ENCODE measurements at regions not wholly inside any gene's neighbourhood (a gene's known extent, or its start where the extent isn't known, plus 50 kb on each side); places are given as distances from the start of the nearest gene placed in this dataset.

DNA sequence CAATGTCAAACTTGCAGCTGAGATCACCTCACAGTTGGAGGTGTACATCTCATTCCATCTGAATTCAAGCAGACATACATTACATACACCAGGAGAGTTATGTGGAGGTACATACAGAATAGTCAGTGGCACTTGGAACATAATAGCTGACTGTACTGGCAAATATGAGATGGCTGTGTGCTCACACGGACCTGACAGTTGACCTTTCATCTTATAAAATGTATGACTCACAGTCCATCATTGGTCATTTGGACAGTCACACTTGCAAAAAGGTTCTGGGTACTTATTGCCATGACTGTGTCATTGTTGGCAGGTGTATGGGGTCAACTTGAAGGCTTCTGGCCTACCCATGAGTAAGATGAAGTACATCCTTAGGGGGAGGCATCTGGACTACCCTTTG lies 88.6 kb upstream of the WDR1 start:
- TF ChIP-seq, protein P1, sequence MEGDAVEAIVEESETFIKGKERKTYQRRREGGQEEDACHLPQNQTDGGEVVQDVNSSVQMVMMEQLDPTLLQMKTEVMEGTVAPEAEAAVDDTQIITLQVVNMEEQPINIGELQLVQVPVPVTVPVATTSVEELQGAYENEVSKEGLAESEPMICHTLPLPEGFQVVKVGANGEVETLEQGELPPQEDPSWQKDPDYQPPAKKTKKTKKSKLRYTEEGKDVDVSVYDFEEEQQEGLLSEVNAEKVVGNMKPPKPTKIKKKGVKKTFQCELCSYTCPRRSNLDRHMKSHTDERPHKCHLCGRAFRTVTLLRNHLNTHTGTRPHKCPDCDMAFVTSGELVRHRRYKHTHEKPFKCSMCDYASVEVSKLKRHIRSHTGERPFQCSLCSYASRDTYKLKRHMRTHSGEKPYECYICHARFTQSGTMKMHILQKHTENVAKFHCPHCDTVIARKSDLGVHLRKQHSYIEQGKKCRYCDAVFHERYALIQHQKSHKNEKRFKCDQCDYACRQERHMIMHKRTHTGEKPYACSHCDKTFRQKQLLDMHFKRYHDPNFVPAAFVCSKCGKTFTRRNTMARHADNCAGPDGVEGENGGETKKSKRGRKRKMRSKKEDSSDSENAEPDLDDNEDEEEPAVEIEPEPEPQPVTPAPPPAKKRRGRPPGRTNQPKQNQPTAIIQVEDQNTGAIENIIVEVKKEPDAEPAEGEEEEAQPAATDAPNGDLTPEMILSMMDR (IDR thresholded peaks at IDR 0.05 in 8 of 11, conservative IDR thresholded peaks at IDR 0.05 in 3 of 11) = no peak
- TF ChIP-seq POLR2A (IDR thresholded peaks at IDR 0.05) = no peak
- TF ChIP-seq POLR2AphosphoS5 (IDR thresholded peaks at IDR 0.05) = no peak

Data from spleen (tissue), 7 donors.